ENCODE measurements at regions not wholly inside any gene's neighbourhood (a gene's known extent, or its start where the extent isn't known, plus 50 kb on each side); places are given as distances from the start of the nearest gene placed in this dataset.

- CTCF ChIA-PET = no interaction called here
- no peak overlapping the region for H3K4me3 Mint-ChIP-seq
- H3K27me3 Mint-ChIP-seq = peaks cover 10% of the 10 kb centered on the region
- H3K27ac Mint-ChIP-seq = no peak overlapping the region
- DNase-seq = no peak
- no peaks in the 10 kb centered on the region for H3K9me3 Mint-ChIP-seq
- H3K36me3 Mint-ChIP-seq (ENCODE audit: low read depth) = no peaks in the 10 kb centered on the region
- H3K4me1 Mint-ChIP-seq = peaks cover 3% of the 10 kb centered on the region
- POLR2A ChIA-PET = no interaction called here
Measured at GRCh38 chr6:15870333-15871043, 207.7 kb upstream of the DTNBP1 start.

- Mint-ChIP-seq H3K36me3 (ENCODE audit: low read depth) (no peaks in the 10 kb centered on the region), H3K4me1 (no peaks in the 10 kb centered on the region), H3K9me3 (no peaks in the 10 kb centered on the region), H3K4me3 (no peak overlapping the region), H3K27ac (no peak overlapping the region), H3K27me3 (no peaks in the 10 kb centered on the region)
- DNase-seq = no peak
- ChIA-PET CTCF (no interaction called here), POLR2A (no interaction called here)
Measured at GRCh38 chr6:15864708-15865062, 201.9 kb upstream of the DTNBP1 start.

DNA sequence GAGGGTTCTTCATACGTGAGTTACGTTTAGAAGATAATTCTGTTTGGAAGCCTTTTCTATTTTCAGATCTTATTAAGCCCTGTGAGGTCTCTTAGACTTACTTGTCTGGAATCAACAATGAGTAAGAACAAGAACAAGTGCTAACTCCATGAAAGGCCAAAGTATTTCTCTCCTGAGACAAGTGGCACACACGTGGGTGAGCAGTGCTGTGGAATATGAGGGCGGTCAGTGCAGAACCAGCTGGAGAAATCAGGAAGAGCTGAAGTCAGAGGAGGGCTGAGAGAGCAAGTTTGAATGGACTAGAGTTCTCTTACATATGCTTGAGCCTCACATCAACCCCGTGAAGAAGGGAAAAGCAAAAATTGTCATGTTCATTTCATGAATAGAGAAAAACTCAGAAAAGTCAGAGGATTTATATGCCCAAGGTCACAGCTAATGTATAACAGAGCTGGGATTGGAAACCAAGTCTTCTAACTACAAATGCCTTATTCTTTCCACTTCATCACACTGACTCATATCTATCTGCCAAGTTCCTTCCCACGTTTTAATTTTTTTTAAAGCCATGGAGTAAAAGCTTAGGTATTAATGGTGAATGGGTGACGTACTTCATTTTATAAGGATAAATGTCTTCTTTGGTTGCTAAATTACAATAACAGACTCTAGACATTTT lies 201.3 kb upstream of the DTNBP1 start:
- Mint-ChIP-seq H3K27ac (no peak overlapping the region), H3K4me3 (no peak overlapping the region), H3K27me3 (no peaks in the 10 kb centered on the region), H3K9me3 (no peaks in the 10 kb centered on the region), H3K36me3 (ENCODE audit: low read depth) (no peaks in the 10 kb centered on the region), H3K4me1 (no peaks in the 10 kb centered on the region)
- no peak for DNase-seq
- POLR2A ChIA-PET = no interaction called here
- CTCF ChIA-PET = no interaction called here

DNA sequence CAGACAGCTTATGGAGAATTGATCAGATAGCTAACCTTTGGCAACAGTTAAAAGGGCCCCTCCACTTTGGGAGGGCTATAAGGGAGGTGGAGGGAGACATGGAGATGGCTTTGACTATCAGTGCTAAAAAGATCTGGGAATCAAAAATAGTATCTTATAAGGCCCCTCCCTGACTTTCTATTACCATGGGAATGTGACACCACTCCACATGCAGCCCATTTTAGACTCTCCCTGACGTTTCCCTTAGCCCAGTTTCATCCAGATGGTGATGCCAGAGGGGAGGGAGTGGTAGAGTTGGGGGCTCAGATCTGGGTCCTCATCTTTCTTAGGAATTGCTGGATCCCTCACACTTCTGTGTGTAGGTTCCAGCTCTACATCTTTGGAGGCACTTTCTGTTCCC lies 200.0 kb upstream of the DTNBP1 start:
- DNase-seq = no peak
- POLR2A ChIA-PET = no interaction called here
- Mint-ChIP-seq H3K27ac (no peak overlapping the region), H3K27me3 (peaks cover 4% of the 10 kb centered on the region), H3K4me3 (no peak overlapping the region), H3K36me3 (ENCODE audit: low read depth) (no peaks in the 10 kb centered on the region), H3K9me3 (no peaks in the 10 kb centered on the region), H3K4me1 (no peaks in the 10 kb centered on the region)
- CTCF ChIA-PET = no interaction called here

GRCh38 chr6:15861486-15861885 lies 198.7 kb upstream of the DTNBP1 start:
- Mint-ChIP-seq H3K27ac (no peak overlapping the region), H3K4me3 (no peak overlapping the region), H3K4me1 (no peaks in the 10 kb centered on the region), H3K9me3 (no peaks in the 10 kb centered on the region), H3K27me3 (peaks cover 4% of the 10 kb centered on the region), H3K36me3 (ENCODE audit: low read depth) (no peaks in the 10 kb centered on the region)
- POLR2A ChIA-PET = no interaction called here
- DNase-seq = no peak
- CTCF ChIA-PET = no interaction called here

DNA sequence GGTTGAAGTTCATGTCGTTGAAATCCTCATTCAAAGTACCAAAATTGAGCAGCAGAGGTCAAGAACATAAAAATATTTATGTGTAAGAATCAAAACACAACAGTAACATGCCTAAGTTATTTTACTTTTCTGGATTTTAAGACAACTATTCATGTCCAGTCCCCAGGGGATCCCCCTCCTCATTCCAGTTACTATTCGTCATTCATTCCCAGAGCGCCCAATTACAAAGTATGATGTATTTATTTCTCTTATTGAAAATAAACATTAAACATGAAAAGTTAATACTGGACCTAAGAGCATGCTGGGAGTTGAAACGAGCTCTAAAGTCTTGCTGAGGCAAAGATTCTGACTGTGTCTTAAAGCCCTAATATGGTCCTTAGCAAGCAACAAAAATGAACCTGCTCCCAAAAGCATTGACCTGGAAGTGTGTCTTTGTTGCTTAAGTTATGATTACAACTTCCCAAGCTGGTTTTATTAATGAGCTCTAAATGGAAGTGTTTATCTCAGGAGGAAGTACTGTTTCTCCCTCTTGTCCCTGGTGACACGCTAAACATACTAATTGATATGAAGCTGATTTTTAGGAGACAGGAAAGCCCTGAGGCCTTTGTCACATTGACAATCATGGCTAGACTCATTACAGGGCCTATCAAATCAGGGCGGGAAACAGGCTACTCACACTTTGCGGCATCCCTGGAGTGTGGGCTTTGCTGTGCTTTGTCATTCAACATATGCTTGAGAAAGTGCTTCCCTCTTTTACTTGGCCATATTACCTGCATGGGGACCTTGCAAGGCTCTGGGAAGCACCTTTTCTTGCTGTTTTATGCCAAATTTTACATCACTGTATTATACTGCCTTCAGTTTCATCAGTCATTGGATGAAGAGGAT lies 192.2 kb upstream of the DTNBP1 start:
- H3K9me3 Mint-ChIP-seq = no peaks in the 10 kb centered on the region
- POLR2A ChIA-PET = no interaction called here

GRCh38 chr6:15854378-15854777 lies 191.6 kb upstream of the DTNBP1 start:
- Mint-ChIP-seq H3K4me1 (no peaks in the 10 kb centered on the region), H3K27ac (no peak overlapping the region), H3K27me3 (peaks cover 4% of the 10 kb centered on the region), H3K4me3 (no peak overlapping the region), H3K9me3 (no peaks in the 10 kb centered on the region), H3K36me3 (ENCODE audit: low read depth) (no peaks in the 10 kb centered on the region)
- CTCF ChIA-PET = no interaction called here
- POLR2A ChIA-PET = no interaction called here
- no peak for DNase-seq

More for the DNA sequence above, 192.2 kb upstream of the DTNBP1 start:
- no peak for DNase-seq
- Mint-ChIP-seq H3K27me3 (peaks cover 4% of the 10 kb centered on the region), H3K27ac (no peak overlapping the region), H3K36me3 (ENCODE audit: low read depth) (no peaks in the 10 kb centered on the region), H3K4me1 (no peaks in the 10 kb centered on the region), H3K4me3 (no peak overlapping the region)
- CTCF ChIA-PET = no interaction called here

DNA sequence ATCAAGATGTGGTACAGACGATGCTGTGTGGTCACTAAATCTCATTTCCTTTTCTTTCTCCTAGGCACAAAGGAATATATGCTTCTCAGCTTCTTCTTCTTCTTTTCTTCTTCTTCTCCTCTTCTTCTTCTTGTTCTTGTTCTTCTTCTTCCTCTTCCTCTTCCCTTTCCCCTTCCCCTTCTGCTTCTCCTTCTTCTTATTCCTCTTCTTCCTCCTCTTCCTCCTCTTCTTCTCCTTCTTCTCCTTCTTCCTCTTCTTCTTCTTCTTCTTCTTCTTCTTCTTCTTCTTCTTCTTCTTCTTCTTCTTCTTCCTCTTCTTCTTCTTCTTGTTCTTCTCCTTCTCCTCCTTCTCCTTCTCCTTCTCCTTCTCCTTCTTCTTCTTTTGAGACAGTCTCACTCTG lies 190.4 kb upstream of the DTNBP1 start:
- no peaks in the 10 kb centered on the region for H3K9me3 Mint-ChIP-seq
- POLR2A ChIA-PET = no interaction called here
- H3K27me3 Mint-ChIP-seq = peaks cover 4% of the 10 kb centered on the region
- CTCF ChIA-PET = no interaction called here
- no peak for DNase-seq
- no peak overlapping the region for H3K27ac Mint-ChIP-seq
- H3K36me3 Mint-ChIP-seq (ENCODE audit: low read depth) = no peaks in the 10 kb centered on the region
- H3K4me3 Mint-ChIP-seq = no peak overlapping the region
- H3K4me1 Mint-ChIP-seq = no peaks in the 10 kb centered on the region

DNA sequence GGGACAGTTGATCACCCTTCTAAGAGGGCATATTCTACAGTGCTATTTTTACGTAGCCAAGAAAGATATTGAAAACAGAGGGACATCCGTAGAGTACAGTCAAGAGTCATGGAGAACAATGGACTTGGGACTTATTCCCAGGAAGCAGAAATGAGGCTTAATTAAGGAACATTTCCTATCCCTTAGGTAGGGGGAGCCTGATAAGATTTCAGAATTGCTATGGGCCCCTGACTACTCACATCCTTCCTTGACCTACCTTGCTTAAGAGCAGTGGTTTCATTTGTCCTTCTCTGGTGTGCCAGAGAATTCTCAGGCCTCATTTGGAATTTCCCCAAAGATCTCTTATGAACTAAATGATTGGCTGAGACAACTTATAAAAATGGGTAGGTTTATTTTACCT lies 189.5 kb upstream of the DTNBP1 start:
- Mint-ChIP-seq H3K9me3 (no peaks in the 10 kb centered on the region), H3K4me3 (no peak overlapping the region), H3K27me3 (no peaks in the 10 kb centered on the region), H3K27ac (no peak overlapping the region), H3K36me3 (ENCODE audit: low read depth) (no peaks in the 10 kb centered on the region), H3K4me1 (no peaks in the 10 kb centered on the region)
- CTCF ChIA-PET = no interaction called here
- POLR2A ChIA-PET = no interaction called here
- DNase-seq = no peak

DNA sequence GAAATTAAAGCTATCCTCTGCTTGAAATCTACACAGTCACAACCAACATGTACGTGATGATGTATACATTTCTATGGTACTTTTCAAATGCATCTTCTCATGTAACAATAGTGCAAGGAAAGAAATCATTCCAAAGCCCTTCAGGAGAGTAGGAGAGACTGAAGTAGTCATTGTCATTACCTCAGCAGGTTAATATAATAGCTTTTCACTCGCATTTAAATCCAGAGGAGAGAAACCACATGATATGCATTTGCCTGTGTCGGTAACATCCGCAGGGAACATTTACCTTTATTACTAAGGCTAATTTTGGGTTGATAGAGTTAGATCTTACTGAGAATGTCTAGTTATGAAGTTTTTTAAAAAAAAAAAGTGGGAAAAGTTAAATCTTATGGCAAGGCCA lies 186.6 kb upstream of the DTNBP1 start:
- no peaks in the 10 kb centered on the region for H3K4me1 Mint-ChIP-seq
- CTCF ChIA-PET = no interaction called here

DNA sequence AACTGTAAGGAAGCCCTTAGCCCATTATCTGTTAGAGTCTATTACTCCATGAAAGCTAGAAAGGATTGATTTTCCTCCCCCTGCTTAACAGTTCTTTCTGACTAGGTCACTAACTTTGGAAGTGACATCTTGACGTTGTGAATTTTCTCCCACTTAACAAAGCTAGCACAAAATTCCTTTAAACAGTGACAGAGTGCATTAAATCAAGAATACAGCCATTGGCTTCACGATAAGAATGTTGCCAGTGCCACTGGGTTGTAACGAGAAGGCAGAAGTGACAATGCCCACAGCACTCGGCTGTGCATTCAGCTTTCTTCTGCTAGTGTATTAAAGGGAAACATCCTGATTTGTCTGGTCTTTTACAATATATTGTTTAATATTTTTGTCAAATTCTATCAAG lies 182.7 kb upstream of the DTNBP1 start:
- H3K27ac Mint-ChIP-seq = no peak overlapping the region
- H3K4me3 Mint-ChIP-seq = no peak overlapping the region
- ChIA-PET CTCF (no interaction called here), POLR2A (no interaction called here)
- H3K9me3 Mint-ChIP-seq = no peaks in the 10 kb centered on the region
- no peaks in the 10 kb centered on the region for H3K36me3 Mint-ChIP-seq (ENCODE audit: low read depth)
- H3K27me3 Mint-ChIP-seq = peaks cover 3% of the 10 kb centered on the region
- no peak for DNase-seq
- no peaks in the 10 kb centered on the region for H3K4me1 Mint-ChIP-seq

More for the DNA sequence above, 186.6 kb upstream of the DTNBP1 start:
- Mint-ChIP-seq H3K9me3 (no peaks in the 10 kb centered on the region), H3K27me3 (peaks cover 2% of the 10 kb centered on the region), H3K27ac (no peak overlapping the region), H3K4me3 (no peak overlapping the region), H3K36me3 (ENCODE audit: low read depth) (no peaks in the 10 kb centered on the region)
- POLR2A ChIA-PET = no interaction called here
- no peak for DNase-seq

GRCh38 chr6:15843764-15844163 lies 180.9 kb upstream of the DTNBP1 start:
- H3K27me3 Mint-ChIP-seq = peaks cover 3% of the 10 kb centered on the region
- H3K27ac Mint-ChIP-seq = no peak overlapping the region
- H3K9me3 Mint-ChIP-seq = no peaks in the 10 kb centered on the region
- ChIA-PET CTCF (no interaction called here), POLR2A (no interaction called here)
- no peaks in the 10 kb centered on the region for H3K4me1 Mint-ChIP-seq
- no peak for DNase-seq
- H3K4me3 Mint-ChIP-seq = no peak overlapping the region
- H3K36me3 Mint-ChIP-seq (ENCODE audit: low read depth) = no peaks in the 10 kb centered on the region

DNA sequence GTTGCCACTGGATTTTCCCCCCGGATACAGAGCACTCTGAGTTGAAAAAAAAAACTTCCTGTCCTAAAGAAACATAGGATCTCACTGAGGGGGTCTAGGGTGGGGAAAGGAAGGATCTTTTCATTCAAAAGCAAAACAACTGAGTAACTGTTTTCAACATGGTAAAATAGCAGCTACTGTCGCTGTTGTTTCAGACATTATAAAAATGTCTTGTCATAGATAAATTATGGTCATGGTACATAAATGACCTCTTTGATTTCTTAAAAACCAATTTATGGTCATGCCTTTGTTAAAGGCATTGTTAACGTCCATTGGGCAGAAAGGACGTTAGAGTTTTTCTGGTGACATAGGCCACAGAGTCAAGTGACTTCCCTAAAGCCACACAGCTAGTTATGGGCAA lies 180.4 kb upstream of the DTNBP1 start:
- H3K27me3 Mint-ChIP-seq = peaks cover 3% of the 10 kb centered on the region
- POLR2A ChIA-PET = no interaction called here
- no peaks in the 10 kb centered on the region for H3K9me3 Mint-ChIP-seq
- no peak overlapping the region for H3K27ac Mint-ChIP-seq
- CTCF ChIA-PET = no interaction called here
- no peaks in the 10 kb centered on the region for H3K36me3 Mint-ChIP-seq (ENCODE audit: low read depth)
- DNase-seq = no peak
- H3K4me1 Mint-ChIP-seq = no peaks in the 10 kb centered on the region
- H3K4me3 Mint-ChIP-seq = no peak overlapping the region

DNA sequence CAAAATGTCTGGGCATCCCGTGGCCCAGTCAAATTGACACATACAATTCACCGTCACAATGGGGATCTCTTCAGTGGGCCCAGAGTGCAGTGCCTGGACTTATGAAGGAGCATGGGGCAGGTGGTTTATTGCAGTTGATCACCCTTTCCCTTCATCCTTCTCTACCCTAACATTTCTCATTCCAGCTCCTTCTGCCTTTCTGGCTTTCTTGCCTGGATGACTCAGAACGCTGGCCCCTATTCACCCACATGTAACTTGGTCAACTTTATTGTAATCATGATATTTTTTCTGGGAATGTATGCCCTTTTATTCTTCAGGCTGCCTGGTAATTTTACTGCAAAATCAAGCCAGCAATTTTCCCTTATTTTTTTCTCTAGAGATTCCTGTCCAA lies 179.9 kb upstream of the DTNBP1 start:
- ChIA-PET CTCF (no interaction called here), POLR2A (no interaction called here)
- Mint-ChIP-seq H3K9me3 (no peaks in the 10 kb centered on the region), H3K27ac (no peak overlapping the region), H3K27me3 (peaks cover 3% of the 10 kb centered on the region), H3K4me3 (no peak overlapping the region), H3K36me3 (ENCODE audit: low read depth) (no peaks in the 10 kb centered on the region), H3K4me1 (no peaks in the 10 kb centered on the region)
- no peak for DNase-seq

Measured in activated CD4-positive, alpha-beta memory T cell treated with anti-CD3 and anti-CD28 coated beads, Interleukin-2, amount 10 ng/mL, durations not matched to agents 7 days and 5 days (primary cell).